HFF-Myc (cell line): ENCODE measurements at regions not wholly inside any gene's neighbourhood (a gene's known extent, or its start where the extent isn't known, plus 50 kb on each side); places are given as distances from the start of the nearest gene placed in this dataset.

Experiments
- DNase-seq: peaks from one replicate; pipeline ENCODE4 v3.0.0-alpha.2; 2011; ENCODE audit warnings: low read depth; ENCODE audit errors: extremely low read depth
- H3K4me3 ChIP-seq: replicated peaks from 2 replicates; pipeline ENCODE4 v1.5.1; 2011; ENCODE audit warnings: low read depth, mild to moderate bottlenecking, control low read depth, low read length
- TF ChIP-seq, protein P1 (sequence below): IDR thresholded peaks from 2 replicates; pipeline ENCODE4 v1.5.1; 2012; ENCODE audit warnings: mild to moderate bottlenecking, low read depth, low read length, control low read depth; ENCODE audit errors: missing control alignments

DNA sequence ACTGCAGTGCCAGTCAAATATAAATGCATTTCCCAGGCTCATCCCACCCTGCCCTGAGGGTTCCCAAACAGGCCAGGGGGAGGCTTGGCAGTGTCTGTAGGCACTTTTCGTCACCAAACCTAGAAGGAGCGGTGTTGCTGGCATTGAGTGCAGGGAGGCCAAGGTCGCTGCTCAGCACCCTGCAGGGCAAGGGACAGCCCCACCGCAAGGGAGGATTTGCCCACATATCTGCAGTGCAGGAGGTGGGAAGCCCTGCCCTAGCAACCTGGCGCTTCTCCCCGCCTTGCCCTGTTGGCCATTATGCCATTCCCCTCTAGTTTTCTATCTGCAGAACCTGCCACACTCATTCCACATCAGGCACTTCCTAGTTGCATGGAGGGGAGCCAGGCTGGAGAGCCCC lies 327.8 kb upstream of the ADCY2 start:
- TF ChIP-seq, protein P1, sequence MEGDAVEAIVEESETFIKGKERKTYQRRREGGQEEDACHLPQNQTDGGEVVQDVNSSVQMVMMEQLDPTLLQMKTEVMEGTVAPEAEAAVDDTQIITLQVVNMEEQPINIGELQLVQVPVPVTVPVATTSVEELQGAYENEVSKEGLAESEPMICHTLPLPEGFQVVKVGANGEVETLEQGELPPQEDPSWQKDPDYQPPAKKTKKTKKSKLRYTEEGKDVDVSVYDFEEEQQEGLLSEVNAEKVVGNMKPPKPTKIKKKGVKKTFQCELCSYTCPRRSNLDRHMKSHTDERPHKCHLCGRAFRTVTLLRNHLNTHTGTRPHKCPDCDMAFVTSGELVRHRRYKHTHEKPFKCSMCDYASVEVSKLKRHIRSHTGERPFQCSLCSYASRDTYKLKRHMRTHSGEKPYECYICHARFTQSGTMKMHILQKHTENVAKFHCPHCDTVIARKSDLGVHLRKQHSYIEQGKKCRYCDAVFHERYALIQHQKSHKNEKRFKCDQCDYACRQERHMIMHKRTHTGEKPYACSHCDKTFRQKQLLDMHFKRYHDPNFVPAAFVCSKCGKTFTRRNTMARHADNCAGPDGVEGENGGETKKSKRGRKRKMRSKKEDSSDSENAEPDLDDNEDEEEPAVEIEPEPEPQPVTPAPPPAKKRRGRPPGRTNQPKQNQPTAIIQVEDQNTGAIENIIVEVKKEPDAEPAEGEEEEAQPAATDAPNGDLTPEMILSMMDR, result no peak
- H3K4me3 ChIP-seq, result no peak overlapping the region
- no peak for DNase-seq

DNA sequence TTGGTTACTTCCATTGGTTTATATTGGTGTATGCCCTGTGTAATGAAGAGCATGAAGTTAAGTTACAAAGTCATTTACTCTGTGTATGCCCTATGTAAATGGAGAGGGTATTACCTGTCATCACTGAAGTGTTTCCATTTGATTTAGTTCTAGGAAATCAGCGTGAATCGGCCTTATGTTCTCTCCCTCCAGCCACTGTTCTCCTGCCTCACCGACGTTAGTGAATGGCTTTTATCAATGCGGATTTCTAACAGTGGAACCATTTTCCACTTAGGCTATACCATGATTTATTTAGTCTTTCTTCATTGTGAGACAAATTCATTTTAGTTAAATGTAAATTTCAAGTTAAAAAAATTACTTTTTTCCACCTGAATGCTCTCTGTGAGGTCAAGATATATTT lies 327.0 kb upstream of the ADCY2 start:
- TF ChIP-seq, protein P1, result no peak

DNA sequence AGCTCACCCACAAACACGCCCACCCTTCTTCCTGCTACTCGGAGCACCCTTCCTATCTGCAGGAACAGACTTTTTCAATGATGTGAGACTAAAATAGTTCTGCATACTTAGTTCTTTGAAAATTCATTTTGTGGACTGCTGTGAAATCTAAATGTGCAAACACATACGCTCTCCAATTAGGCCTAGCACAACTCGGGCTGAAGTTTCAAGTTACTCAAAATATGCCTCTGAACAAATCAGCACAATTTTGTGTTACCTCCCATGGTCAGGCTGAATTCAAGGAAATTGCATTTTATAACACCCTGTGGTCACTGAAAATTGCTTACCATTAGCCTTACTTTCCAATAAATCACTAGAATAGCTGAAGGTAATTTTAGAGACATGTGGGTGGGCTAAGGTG lies 323.8 kb upstream of the ADCY2 start:
- TF ChIP-seq, protein P1, result no peak
- H3K4me3 ChIP-seq, result no peak overlapping the region
- DNase-seq, result no peak

More for the DNA sequence above, 327.0 kb upstream of the ADCY2 start:
- DNase-seq, result no peak
- H3K4me3 ChIP-seq, result no peak overlapping the region

DNA sequence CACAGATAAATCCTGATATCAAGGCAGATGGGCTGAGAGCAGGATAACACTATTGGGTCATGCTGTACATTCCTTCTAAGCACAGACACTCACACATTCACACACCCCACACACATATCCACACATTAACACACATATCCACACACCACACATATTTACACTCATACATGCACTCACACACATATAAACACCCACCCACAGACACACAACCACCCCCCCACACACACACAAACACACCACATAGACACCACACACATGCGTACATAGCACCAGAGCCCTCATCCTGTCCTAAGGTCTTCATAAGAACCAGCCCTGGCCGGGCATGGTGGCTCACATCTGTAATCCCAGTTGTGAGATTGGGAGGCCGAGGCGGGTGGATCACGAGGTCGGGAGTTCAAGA lies 322.3 kb upstream of the ADCY2 start:
- TF ChIP-seq, protein P1, result no peak
- H3K4me3 ChIP-seq, result no peak overlapping the region
- DNase-seq, result no peak

DNA sequence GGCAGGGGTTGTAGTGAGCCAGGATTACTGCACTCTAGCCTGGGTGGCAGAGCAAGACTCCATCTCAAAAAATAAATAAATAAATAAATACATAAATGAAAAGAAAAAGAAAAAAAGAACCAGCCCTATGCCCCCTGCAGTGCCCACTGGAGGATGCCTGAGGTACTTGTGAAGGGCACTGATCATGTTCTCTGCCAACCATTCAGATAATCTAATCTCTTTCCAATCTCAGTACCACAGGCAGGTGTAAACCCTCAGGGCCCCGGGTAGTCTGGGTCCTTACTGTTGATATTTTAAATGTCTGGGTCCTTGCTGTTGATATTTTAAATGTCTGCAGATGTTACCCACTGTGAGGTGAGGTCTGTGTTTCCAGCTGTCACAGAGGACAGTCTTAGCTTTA lies 321.8 kb upstream of the ADCY2 start:
- TF ChIP-seq, protein P1, result no peak
- DNase-seq, result no peak
- no peak overlapping the region for H3K4me3 ChIP-seq

DNA sequence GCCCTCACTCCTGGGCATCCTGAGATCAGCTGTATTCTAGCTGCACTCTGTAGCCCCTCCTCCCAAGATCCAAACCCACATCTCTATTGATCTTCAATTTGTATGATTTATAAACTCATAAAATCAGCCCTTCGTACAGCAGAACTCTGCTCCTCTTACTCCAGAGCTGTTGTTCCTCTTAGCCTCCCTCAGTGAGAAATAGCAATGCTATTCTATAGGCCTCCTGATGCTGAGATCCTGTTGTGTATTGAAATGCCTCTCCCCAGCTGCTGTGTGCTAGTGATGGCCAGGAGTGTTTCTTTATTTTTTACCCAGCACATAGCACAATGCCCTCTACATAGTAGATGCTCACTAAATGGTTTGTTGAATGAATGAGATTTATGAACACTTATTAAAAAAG lies 320.5 kb upstream of the ADCY2 start:
- TF ChIP-seq, protein P1, result no peak
- H3K4me3 ChIP-seq, result no peak overlapping the region
- no peak for DNase-seq

DNA sequence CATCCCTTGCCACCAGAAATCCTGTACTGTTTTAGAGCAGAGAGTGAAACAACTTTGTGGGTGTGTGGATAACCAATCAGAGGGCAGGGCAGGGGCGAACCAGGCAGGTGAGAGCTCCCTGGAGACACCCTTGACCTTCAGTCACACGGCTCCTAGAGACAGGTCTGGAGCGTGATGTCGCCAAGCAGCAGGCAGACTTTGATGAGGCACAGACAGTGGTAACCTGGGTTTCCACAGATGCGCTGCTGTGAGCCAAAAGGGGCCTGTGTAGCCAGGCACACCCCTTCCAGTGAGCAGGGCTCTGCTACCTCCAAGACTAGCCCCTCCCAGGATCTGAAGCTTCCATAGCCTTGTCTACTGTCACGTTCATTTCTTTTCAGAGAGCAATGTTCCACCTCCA lies 317.8 kb upstream of the ADCY2 start:
- H3K4me3 ChIP-seq, result no peak overlapping the region
- DNase-seq, result no peak
- TF ChIP-seq, protein P1, result no peak
